ENCODE measurements at regions not wholly inside any gene's neighbourhood (a gene's known extent, or its start where the extent isn't known, plus 50 kb on each side); places are given as distances from the start of the nearest gene placed in this dataset.

DNA sequence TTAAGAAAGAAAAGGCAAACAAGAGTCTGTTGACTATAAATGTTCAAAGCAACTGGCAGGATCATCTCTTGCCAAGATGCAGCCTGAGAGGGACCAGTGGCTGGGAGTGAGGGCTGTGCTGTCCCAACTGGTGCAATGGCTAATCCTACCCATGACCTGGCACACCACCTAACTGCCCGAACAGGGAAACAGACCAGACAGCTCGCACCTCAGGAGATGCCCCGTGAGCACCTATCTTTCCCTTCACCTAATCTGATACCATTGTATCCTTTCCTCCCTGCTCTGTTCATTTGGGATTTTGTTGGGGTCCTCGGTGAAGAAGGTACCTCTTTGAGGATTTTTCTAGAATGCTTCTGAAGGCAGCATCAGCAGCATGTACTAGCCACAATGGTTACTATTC, 206.5 kb upstream of the MAMLD1 start:
- Histone ChIP-seq H4K5ac (ENCODE audit: insufficient read length, low read depth, low read length) (no peak overlapping the region), H3K4ac (ENCODE audit: low read depth, low read length) (no peak overlapping the region), H2BK120ac (ENCODE audit: low read depth, low read length, poor library complexity, severe bottlenecking) (no peak overlapping the region), H3K27ac (ENCODE audit: insufficient read length, low read depth, low read length) (no peak overlapping the region), H2BK12ac (ENCODE audit: insufficient read length, low read depth, low read length) (no peak overlapping the region), H3K23ac (ENCODE audit: insufficient read length, low read depth, low read length) (no peak overlapping the region), H3K18ac (ENCODE audit: insufficient read length, low read depth, low read length) (no peak overlapping the region), H3T11ph (ENCODE audit: low read length) (no peak overlapping the region), H4K8ac (replicated peaks; ENCODE audit: insufficient read length, low read depth, low read length) (no peak overlapping the region), H3K4me1 (ENCODE audit: insufficient read depth, low read length) (no peaks in the 10 kb centered on the region), H3K9me3 (ENCODE audit: control insufficient read depth, low read depth, low read length) (peaks cover 40% of the 10 kb centered on the region), H3K79me1 (ENCODE audit: insufficient read depth, low read depth, low read length, poor library complexity, severe bottlenecking) (no peaks in the 10 kb centered on the region), H3K23me2 (ENCODE audit: insufficient read length, low read depth, low read length, poor library complexity, severe bottlenecking) (no peaks in the 10 kb centered on the region), H2BK5ac (ENCODE audit: insufficient read length, low read length) (no peak overlapping the region), H2BK15ac (ENCODE audit: low read depth, low read length) (no peak overlapping the region), H3K9ac (ENCODE audit: extremely low read depth, insufficient read length, low read length) (no peak overlapping the region), H2AK5ac (ENCODE audit: insufficient read length, low read length) (no peak overlapping the region), H3K79me2 (ENCODE audit: insufficient read depth, low read length) (no peaks in the 10 kb centered on the region), H3K56ac (ENCODE audit: insufficient read length, low read depth, low read length) (no peak overlapping the region), H3K14ac (ENCODE audit: insufficient read depth, low read length) (no peak overlapping the region), H2AFZ (ENCODE audit: low read length) (no peak overlapping the region), H3K27me3 (ENCODE audit: insufficient read depth, low read length) (no peaks in the 10 kb centered on the region), H4K20me1 (ENCODE audit: control insufficient read depth, insufficient read depth, insufficient read length) (no peaks in the 10 kb centered on the region), H4K91ac (ENCODE audit: insufficient read length, low read depth, low read length) (no peak overlapping the region), H3K4me2 (ENCODE audit: insufficient read depth, insufficient read length, low read length) (no peak overlapping the region), H2BK20ac (ENCODE audit: low read depth, low read length, poor library complexity, severe bottlenecking) (no peak overlapping the region)
- peaks cover 71 to 73% of the 10 kb centered on the region in 2 experiments for H3K9me3 Mint-ChIP-seq
- TF ChIP-seq, protein P1, sequence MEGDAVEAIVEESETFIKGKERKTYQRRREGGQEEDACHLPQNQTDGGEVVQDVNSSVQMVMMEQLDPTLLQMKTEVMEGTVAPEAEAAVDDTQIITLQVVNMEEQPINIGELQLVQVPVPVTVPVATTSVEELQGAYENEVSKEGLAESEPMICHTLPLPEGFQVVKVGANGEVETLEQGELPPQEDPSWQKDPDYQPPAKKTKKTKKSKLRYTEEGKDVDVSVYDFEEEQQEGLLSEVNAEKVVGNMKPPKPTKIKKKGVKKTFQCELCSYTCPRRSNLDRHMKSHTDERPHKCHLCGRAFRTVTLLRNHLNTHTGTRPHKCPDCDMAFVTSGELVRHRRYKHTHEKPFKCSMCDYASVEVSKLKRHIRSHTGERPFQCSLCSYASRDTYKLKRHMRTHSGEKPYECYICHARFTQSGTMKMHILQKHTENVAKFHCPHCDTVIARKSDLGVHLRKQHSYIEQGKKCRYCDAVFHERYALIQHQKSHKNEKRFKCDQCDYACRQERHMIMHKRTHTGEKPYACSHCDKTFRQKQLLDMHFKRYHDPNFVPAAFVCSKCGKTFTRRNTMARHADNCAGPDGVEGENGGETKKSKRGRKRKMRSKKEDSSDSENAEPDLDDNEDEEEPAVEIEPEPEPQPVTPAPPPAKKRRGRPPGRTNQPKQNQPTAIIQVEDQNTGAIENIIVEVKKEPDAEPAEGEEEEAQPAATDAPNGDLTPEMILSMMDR (conservative IDR thresholded peaks at IDR 0.05), result no peak
- H3K4me1 Mint-ChIP-seq, result no peaks in the 10 kb centered on the region
- no peak overlapping the region for H3K27ac Mint-ChIP-seq
- no CpG with 5 or more reads among the region's 4 CpGs for WGBS (ENCODE audit: extremely low coverage, insufficient read length, low lambda C conversion rate)
- no peak for DNase-seq
- H3K27me3 Mint-ChIP-seq (ENCODE audit: low read depth), result no peaks in the 10 kb centered on the region; the same call in 1 of the 2 replicates
- no peak overlapping the region for H3K4me3 Mint-ChIP-seq
- H3K36me3 Mint-ChIP-seq (ENCODE audit: insufficient read depth in 1 of 3, low read depth in 3 of 3), result no peaks in the 10 kb centered on the region; a peak in 1 of 7 replicates
